ENCODE measurements at regions not wholly inside any gene's neighbourhood (a gene's known extent, or its start where the extent isn't known, plus 50 kb on each side); places are given as distances from the start of the nearest gene placed in this dataset.

- Histone ChIP-seq H3K18ac (ENCODE audit: insufficient read length, low read depth, low read length) (no peak overlapping the region), H4K5ac (ENCODE audit: insufficient read length, low read depth, low read length) (no peak overlapping the region), H2BK120ac (ENCODE audit: low read depth, low read length, poor library complexity, severe bottlenecking) (no peak overlapping the region), H2AK5ac (ENCODE audit: insufficient read length, low read length) (no peak overlapping the region), H3K23me2 (ENCODE audit: insufficient read length, low read depth, low read length, poor library complexity, severe bottlenecking) (no peaks in the 10 kb centered on the region), H3K23ac (ENCODE audit: insufficient read length, low read depth, low read length) (no peak overlapping the region), H2BK15ac (ENCODE audit: low read depth, low read length) (no peak overlapping the region), H3K9ac (ENCODE audit: extremely low read depth, insufficient read length, low read length) (no peak overlapping the region), H2BK20ac (ENCODE audit: low read depth, low read length, poor library complexity, severe bottlenecking) (no peak overlapping the region), H3T11ph (ENCODE audit: low read length) (no peak overlapping the region), H3K27me3 (ENCODE audit: insufficient read depth, low read length) (no peaks in the 10 kb centered on the region), H3K14ac (ENCODE audit: insufficient read depth, low read length) (no peak overlapping the region), H2BK5ac (ENCODE audit: insufficient read length, low read length) (no peak overlapping the region), H2BK12ac (ENCODE audit: insufficient read length, low read depth, low read length) (no peak overlapping the region), H3K4me2 (ENCODE audit: insufficient read depth, insufficient read length, low read length) (no peak overlapping the region), H3K56ac (ENCODE audit: insufficient read length, low read depth, low read length) (no peak overlapping the region), H3K9me3 (ENCODE audit: control insufficient read depth, low read depth, low read length) (no peaks in the 10 kb centered on the region), H3K79me1 (ENCODE audit: insufficient read depth, low read depth, low read length, poor library complexity, severe bottlenecking) (no peaks in the 10 kb centered on the region), H4K20me1 (ENCODE audit: control insufficient read depth, insufficient read depth, insufficient read length) (no peaks in the 10 kb centered on the region), H3K4ac (ENCODE audit: low read depth, low read length) (no peak overlapping the region), H4K91ac (ENCODE audit: insufficient read length, low read depth, low read length) (no peak overlapping the region), H4K8ac (replicated peaks; ENCODE audit: insufficient read length, low read depth, low read length) (no peak overlapping the region), H3K79me2 (ENCODE audit: insufficient read depth, low read length) (no peaks in the 10 kb centered on the region), H3K4me1 (ENCODE audit: insufficient read depth, low read length) (peaks cover 4% of the 10 kb centered on the region), H3K27ac (ENCODE audit: insufficient read length, low read depth, low read length) (no peak overlapping the region), H2AFZ (ENCODE audit: low read length) (no peak overlapping the region)
- TF ChIP-seq, protein P1, sequence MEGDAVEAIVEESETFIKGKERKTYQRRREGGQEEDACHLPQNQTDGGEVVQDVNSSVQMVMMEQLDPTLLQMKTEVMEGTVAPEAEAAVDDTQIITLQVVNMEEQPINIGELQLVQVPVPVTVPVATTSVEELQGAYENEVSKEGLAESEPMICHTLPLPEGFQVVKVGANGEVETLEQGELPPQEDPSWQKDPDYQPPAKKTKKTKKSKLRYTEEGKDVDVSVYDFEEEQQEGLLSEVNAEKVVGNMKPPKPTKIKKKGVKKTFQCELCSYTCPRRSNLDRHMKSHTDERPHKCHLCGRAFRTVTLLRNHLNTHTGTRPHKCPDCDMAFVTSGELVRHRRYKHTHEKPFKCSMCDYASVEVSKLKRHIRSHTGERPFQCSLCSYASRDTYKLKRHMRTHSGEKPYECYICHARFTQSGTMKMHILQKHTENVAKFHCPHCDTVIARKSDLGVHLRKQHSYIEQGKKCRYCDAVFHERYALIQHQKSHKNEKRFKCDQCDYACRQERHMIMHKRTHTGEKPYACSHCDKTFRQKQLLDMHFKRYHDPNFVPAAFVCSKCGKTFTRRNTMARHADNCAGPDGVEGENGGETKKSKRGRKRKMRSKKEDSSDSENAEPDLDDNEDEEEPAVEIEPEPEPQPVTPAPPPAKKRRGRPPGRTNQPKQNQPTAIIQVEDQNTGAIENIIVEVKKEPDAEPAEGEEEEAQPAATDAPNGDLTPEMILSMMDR (conservative IDR thresholded peaks at IDR 0.05) = no peak
- no peaks in the 10 kb centered on the region; a peak in 2 of 7 replicates for H3K36me3 Mint-ChIP-seq (ENCODE audit: insufficient read depth in 1 of 3, low read depth in 3 of 3)
- H3K27me3 Mint-ChIP-seq (ENCODE audit: low read depth) = no peaks in the 10 kb centered on the region; the same call in none of the 2 replicates
- H3K4me3 Mint-ChIP-seq = no peak overlapping the region
- H3K9me3 Mint-ChIP-seq = no peaks in the 10 kb centered on the region
- no CpG with 5 or more reads among the region's 11 CpGs for WGBS (ENCODE audit: extremely low coverage, insufficient read length, low lambda C conversion rate)
- H3K27ac Mint-ChIP-seq = 0 out of 7 replicates have a peak overlapping the region, but pooled peaks of 1 of the 3 experiments have one; percentile 35
- H3K4me1 Mint-ChIP-seq = peaks cover 8% of the 10 kb centered on the region in 2 experiments; a peak in 3 of 4 replicates
- no peak for DNase-seq
These were observed 55.0 kb upstream of the CTLA4 start for GRCh38 chr2:203812294-203813221.

All from H9 (cell line).